H1 (cell line): ENCODE measurements at regions not wholly inside any gene's neighbourhood (a gene's known extent, or its start where the extent isn't known, plus 50 kb on each side); places are given as distances from the start of the nearest gene placed in this dataset.

Experiments
- ATF2 ChIP-seq: IDR thresholded peaks from 2 replicates; pipeline ENCODE4 v1.6.1; 2012; ENCODE audit warnings: low read length, inconsistent platforms
- CBX5 ChIP-seq: fragments of 300-800, 300-1000 bp; sonication (generic); IDR thresholded peaks from 2 replicates; pipeline ENCODE4 v1.7.1; 2016; ENCODE audit warnings: antibody characterized with exemption, low read length, low read depth
- CEBPB ChIP-seq: IDR thresholded peaks from 2 replicates; pipeline ENCODE4 v1.6.1; 2012; ENCODE audit warnings: low read depth, low read length
- CREB1 ChIP-seq: IDR thresholded peaks from 2 replicates; pipeline ENCODE4 v1.6.1; 2012; ENCODE audit warnings: inconsistent platforms
- CTCF ChIP-seq, 3 experiments: IDR thresholded peaks; 1 replicate in 2 of 3; 2 replicates in 1 of 3; pipeline versions ENCODE4 v1.5.1 to v1.6.1; 2011; ENCODE audit warnings: low read length in 3 of 3, mild to moderate bottlenecking in 3 of 3, inconsistent platforms in 2 of 3, low read depth in 1 of 3, moderate library complexity in 1 of 3; ENCODE audit not compliant: insufficient read depth in 1 of 3; ENCODE audit errors: control extremely low read depth in 1 of 3
- EP300 ChIP-seq, 2 experiments: IDR thresholded peaks; 1 replicate in 1 of 2; 2 replicates in 1 of 2; pipeline ENCODE4 v1.6.1; 2011 to 2012; ENCODE audit warnings: low read depth in 2 of 2, low read length in 2 of 2, mild to moderate bottlenecking in 2 of 2, borderline replicate concordance in 1 of 2, inconsistent platforms in 1 of 2, moderate library complexity in 1 of 2
- GABPA ChIP-seq: IDR thresholded peaks from 2 replicates; pipeline ENCODE4 v1.6.1; 2011; ENCODE audit warnings: mild to moderate bottlenecking, low read length, moderate library complexity, borderline replicate concordance; ENCODE audit not compliant: insufficient read depth
- GTF2F1 ChIP-seq: IDR thresholded peaks from 2 replicates; pipeline ENCODE4 v1.6.1; 2012; ENCODE audit warnings: low read depth, low read length, improper control_type of control experiment, borderline replicate concordance
- HDAC2 ChIP-seq, 2 experiments: fragments of 300-600 bp in 1 of 2; sonication (generic) in 1 of 2; IDR thresholded peaks; 2 replicates each; pipeline ENCODE4 v1.6.1; 2011 to 2012; ENCODE audit warnings: low read depth in 2 of 2, low read length in 2 of 2, mild to moderate bottlenecking in 2 of 2, moderate library complexity in 2 of 2, borderline replicate concordance in 1 of 2, inconsistent platforms in 1 of 2
- RBBP5 ChIP-seq: IDR thresholded peaks from 2 replicates; pipeline ENCODE4 v1.7.1; 2012; ENCODE audit warnings: low read depth, mild to moderate bottlenecking, inconsistent platforms, low read length, moderate library complexity, borderline replicate concordance
- RFX5 ChIP-seq: IDR thresholded peaks from 2 replicates; pipeline ENCODE4 v1.6.1; 2011; ENCODE audit warnings: low read depth, low read length, improper control_type of control experiment, borderline replicate concordance
- SUZ12 ChIP-seq: fragments of 200-600 bp; sonication (generic); IDR thresholded peaks from 2 replicates; pipeline ENCODE4 v1.6.1; 2012; ENCODE audit warnings: mild to moderate bottlenecking, inconsistent platforms, low read length, moderate library complexity, mixed read lengths
- TAF1 ChIP-seq: IDR thresholded peaks from 2 replicates; pipeline ENCODE4 v1.6.1; 2011; ENCODE audit warnings: mild to moderate bottlenecking, low read depth, low read length

GRCh38 chr1:208542309-208542708 is 298.1 kb upstream of the PLXNA2 start:
- no peak for TF ChIP-seq GABPA
- TF ChIP-seq HDAC2 (IDR thresholded peaks at IDR 0.05; ENCODE audit: borderline replicate concordance in 1 of 2, low read depth in 2 of 2, low read length in 2 of 2): no peak
- no peak for TF ChIP-seq CTCF (IDR thresholded peaks at IDR 0.05; ENCODE audit: control extremely low read depth in 1 of 3, insufficient read depth in 1 of 3, low read depth in 1 of 3, low read length in 3 of 3)
- no peak for TF ChIP-seq RBBP5
- TF ChIP-seq RFX5: no peak
- no peak for TF ChIP-seq EP300 (IDR thresholded peaks at IDR 0.05; ENCODE audit: borderline replicate concordance in 1 of 2, low read depth in 2 of 2, low read length in 2 of 2)
- TF ChIP-seq GTF2F1: no peak
- no peak for TF ChIP-seq CBX5
- TF ChIP-seq CEBPB: no peak
- TF ChIP-seq TAF1: no peak
- TF ChIP-seq CREB1: no peak
- no peak for TF ChIP-seq ATF2
- no peak for TF ChIP-seq SUZ12
